ENCODE measurements at regions not wholly inside any gene's neighbourhood (a gene's known extent, or its start where the extent isn't known, plus 50 kb on each side); places are given as distances from the start of the nearest gene placed in this dataset.

DNA sequence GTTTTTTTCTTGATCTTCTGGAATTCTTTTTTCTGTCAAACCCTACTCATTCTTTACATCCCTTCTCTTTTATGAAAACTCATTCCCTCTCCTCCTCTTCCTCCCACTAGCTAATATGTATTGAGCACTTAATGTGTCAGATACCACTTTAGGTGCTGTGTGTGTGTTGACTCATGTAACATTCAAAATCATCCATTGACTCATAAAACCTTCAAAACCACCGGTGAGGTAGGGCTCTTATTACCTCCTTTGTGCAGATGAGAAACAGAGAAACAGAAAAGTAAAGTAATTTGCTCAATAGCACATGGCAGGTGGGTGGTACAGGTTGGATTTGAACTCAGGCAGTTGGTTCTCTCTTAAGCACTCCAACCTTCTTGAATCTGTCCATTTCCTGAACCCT, 136.3 kb upstream of the NEDD9 start:
- TF ChIP-seq, protein P1, sequence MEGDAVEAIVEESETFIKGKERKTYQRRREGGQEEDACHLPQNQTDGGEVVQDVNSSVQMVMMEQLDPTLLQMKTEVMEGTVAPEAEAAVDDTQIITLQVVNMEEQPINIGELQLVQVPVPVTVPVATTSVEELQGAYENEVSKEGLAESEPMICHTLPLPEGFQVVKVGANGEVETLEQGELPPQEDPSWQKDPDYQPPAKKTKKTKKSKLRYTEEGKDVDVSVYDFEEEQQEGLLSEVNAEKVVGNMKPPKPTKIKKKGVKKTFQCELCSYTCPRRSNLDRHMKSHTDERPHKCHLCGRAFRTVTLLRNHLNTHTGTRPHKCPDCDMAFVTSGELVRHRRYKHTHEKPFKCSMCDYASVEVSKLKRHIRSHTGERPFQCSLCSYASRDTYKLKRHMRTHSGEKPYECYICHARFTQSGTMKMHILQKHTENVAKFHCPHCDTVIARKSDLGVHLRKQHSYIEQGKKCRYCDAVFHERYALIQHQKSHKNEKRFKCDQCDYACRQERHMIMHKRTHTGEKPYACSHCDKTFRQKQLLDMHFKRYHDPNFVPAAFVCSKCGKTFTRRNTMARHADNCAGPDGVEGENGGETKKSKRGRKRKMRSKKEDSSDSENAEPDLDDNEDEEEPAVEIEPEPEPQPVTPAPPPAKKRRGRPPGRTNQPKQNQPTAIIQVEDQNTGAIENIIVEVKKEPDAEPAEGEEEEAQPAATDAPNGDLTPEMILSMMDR (IDR thresholded peaks at IDR 0.05; ENCODE audit: low read depth, low read length, poor library complexity, severe bottlenecking) = no peak
- TF ChIP-seq EZH2phosphoT487 (IDR thresholded peaks at IDR 0.05; ENCODE audit: borderline replicate concordance, low read length) = no peak
